HL-60 (cell line): ENCODE measurements at regions not wholly inside any gene's neighbourhood (a gene's known extent, or its start where the extent isn't known, plus 50 kb on each side); places are given as distances from the start of the nearest gene placed in this dataset.

ENCODE experiments used
- DNase-seq, 2 experiments: peaks; one replicate each; pipeline ENCODE4 v3.0.0-alpha.2; 2010 to 2020; ENCODE audit warnings: low read depth in 1 of 2, low spot score in 1 of 2
- H3K27ac ChIP-seq: fragments of 250-450 bp; sonication (Bioruptor Pico); replicated peaks from 2 replicates; pipeline ENCODE4 v1.5.1; 2020; ENCODE audit warnings: mild to moderate bottlenecking, moderate library complexity
- H3K27me3 ChIP-seq: fragments of 250-450 bp; sonication (Bioruptor Pico); 2 replicates; pipeline ENCODE4 v1.5.1; 2021; ENCODE audit warnings: mild to moderate bottlenecking, moderate library complexity; ENCODE audit not compliant: insufficient read depth, poor library complexity, severe bottlenecking
- H3K4me3 ChIP-seq: replicated peaks from 2 replicates; pipeline ENCODE4 v1.5.1; 2011; ENCODE audit warnings: mild to moderate bottlenecking, control low read depth, low read length; ENCODE audit not compliant: insufficient read depth
- CTCF ChIP-seq: IDR thresholded peaks from one replicate; pipeline ENCODE4 v1.5.1; 2011; ENCODE audit warnings: low read length, control low read depth, inconsistent platforms; ENCODE audit not compliant: insufficient read depth
- GABPA ChIP-seq: IDR thresholded peaks from 2 replicates; pipeline ENCODE4 v1.6.1; 2012; ENCODE audit warnings: low read depth
- POLR2AphosphoS5 ChIP-seq: IDR thresholded peaks from 2 replicates; pipeline ENCODE4 v1.6.1; 2012; ENCODE audit warnings: low read depth
- REST ChIP-seq: IDR thresholded peaks from 2 replicates; pipeline ENCODE4 v1.6.1; 2012; ENCODE audit warnings: low read depth; ENCODE audit not compliant: insufficient replicate concordance
- SPI1 ChIP-seq: IDR thresholded peaks from 2 replicates; pipeline ENCODE4 v1.6.1; 2012; ENCODE audit warnings: low read depth, mild to moderate bottlenecking, borderline replicate concordance

- Histone ChIP-seq H3K27ac (no peak overlapping the region), H3K27me3 (no peaks in the 10 kb centered on the region), H3K4me3 (no peak overlapping the region)
- DNase-seq, result no peak
- TF ChIP-seq CTCF (no peak), POLR2AphosphoS5 (no peak), GABPA (no peak), SPI1 (no peak), REST (no peak)
Observed at GRCh38 chr7:68180761-68181160, 1184.1 kb downstream of the TYW1 start.

GRCh38 chr7:68183176-68183575, 1186.5 kb downstream of the TYW1 start:
- Histone ChIP-seq H3K27me3 (no peaks in the 10 kb centered on the region), H3K27ac (no peak overlapping the region), H3K4me3 (no peak overlapping the region)
- no peak for TF ChIP-seq SPI1
- TF ChIP-seq GABPA, result no peak
- TF ChIP-seq CTCF, result no peak
- TF ChIP-seq POLR2AphosphoS5, result no peak
- no peak for TF ChIP-seq REST
- no peak for DNase-seq

DNA sequence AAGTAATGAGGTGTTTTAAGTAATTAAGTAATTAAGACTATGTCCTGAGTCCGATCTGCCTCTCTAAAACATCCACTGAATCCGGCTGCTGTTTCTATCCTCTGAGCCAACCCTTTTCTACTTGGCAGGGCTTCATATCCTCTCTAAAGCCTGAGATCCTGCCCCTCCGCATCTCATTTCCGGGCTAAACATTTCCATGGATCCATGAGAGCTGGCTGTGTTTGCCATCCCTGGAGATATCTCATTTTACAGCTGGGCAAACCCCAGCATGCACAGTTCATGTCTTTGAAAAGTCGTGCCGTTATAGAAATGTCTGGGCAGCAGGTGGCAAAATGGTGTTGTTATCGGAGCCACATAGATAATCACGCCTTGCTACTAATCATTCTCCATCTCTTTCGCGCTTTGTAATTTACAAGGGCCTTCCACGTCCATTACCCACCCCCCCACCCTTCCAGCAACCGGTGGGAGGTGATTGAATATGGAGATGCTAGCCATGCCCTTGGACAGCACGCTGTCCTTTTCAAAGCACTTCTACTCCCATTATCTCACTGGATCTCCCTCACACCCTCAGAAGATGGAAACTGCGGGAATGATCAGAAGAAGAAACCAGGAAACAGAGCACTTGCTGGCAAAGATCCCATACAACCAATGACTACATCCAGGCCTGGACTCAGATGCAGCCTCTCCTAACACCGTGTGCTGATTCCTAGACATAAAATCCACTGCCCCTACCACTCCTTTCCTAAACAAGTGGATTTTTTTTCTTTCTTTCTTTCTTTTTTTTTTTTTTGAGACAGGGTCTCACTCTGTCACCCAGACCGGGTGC, 1189.2 kb downstream of the TYW1 start:
- Histone ChIP-seq H3K4me3 (no peak overlapping the region), H3K27me3 (no peaks in the 10 kb centered on the region), H3K27ac (no peak overlapping the region)
- no peak for DNase-seq
- no peak for TF ChIP-seq GABPA
- TF ChIP-seq SPI1, result no peak
- no peak for TF ChIP-seq CTCF
- TF ChIP-seq POLR2AphosphoS5, result no peak
- no peak for TF ChIP-seq REST
